Suprapubic skin (tissue), 4 donors: ENCODE measurements at regions not wholly inside any gene's neighbourhood (a gene's known extent, or its start where the extent isn't known, plus 50 kb on each side); places are given as distances from the start of the nearest gene placed in this dataset.

Experiments
- DNase-seq, 2 donors: peaks; one replicate each; pipeline ENCODE4 v3.0.0-alpha.2; 2019; ENCODE audit warnings: low spot score in 2 of 2
- H3K27ac ChIP-seq: fragments of 200-600 bp; sonication (generic); one replicate; pipeline ENCODE4 v1.5.1; 2019
- H3K27me3 ChIP-seq: fragments of 200-600 bp; sonication (generic); one replicate; pipeline ENCODE4 v1.5.1; 2019
- H3K36me3 ChIP-seq: fragments of 200-600 bp; sonication (generic); one replicate; pipeline ENCODE4 v1.5.1; 2019
- H3K4me1 ChIP-seq: fragments of 200-600 bp; sonication (generic); one replicate; pipeline ENCODE4 v1.5.1; 2019
- H3K4me3 ChIP-seq: fragments of 200-600 bp; sonication (generic); one replicate; pipeline ENCODE4 v1.5.1; 2019; ENCODE audit warnings: mild to moderate bottlenecking
- H3K9me3 ChIP-seq: fragments of 200-600 bp; sonication (generic); one replicate; pipeline ENCODE4 v1.5.1; 2019
- CTCF ChIP-seq, 2 donors: fragments of 200-600 bp in 1 of 2; fragments of 450-650 bp in 1 of 2; sonication (generic) in 1 of 2; IDR thresholded peaks; one replicate each; pipeline ENCODE4 v1.5.1; 2016 to 2019; ENCODE audit warnings: antibody characterized with exemption in 2 of 2, mild to moderate bottlenecking in 1 of 2, moderate library complexity in 1 of 2
- EP300 ChIP-seq: sonication (generic); formaldehyde crosslinking; IDR thresholded peaks from one replicate; pipeline ENCODE4 v1.6.1; 2017; ENCODE audit warnings: antibody characterized with exemption
- POLR2A ChIP-seq, 2 donors: fragments of 450-650 bp; IDR thresholded peaks; one replicate each; pipeline ENCODE4 v1.6.1; 2017; ENCODE audit warnings: antibody characterized with exemption in 2 of 2, mild to moderate bottlenecking in 2 of 2, moderate library complexity in 2 of 2
- POLR2AphosphoS5 ChIP-seq, 3 donors: sonication (generic); formaldehyde crosslinking; IDR thresholded peaks; one replicate each; pipeline ENCODE4 v1.6.1; 2017; ENCODE audit warnings: antibody characterized with exemption in 3 of 3
- WGBS: methylation state at CpG from one replicate; pipeline ENCODE4 v1.1.5; 2018; 5-methylcytosine and 5-hydroxymethylcytosine counted together

- DNase-seq, result no peak
- Histone ChIP-seq H3K9me3 (no peaks in the 10 kb centered on the region), H3K27me3 (no peaks in the 10 kb centered on the region), H3K27ac (peak overlapping the region; percentile 16), H3K4me3 (no peak overlapping the region), H3K36me3 (no peaks in the 10 kb centered on the region), H3K4me1 (peaks cover 26% of the 10 kb centered on the region)
- TF ChIP-seq CTCF (IDR thresholded peaks at IDR 0.05), result no peak
- 60% methylated on average over 11 of the region's 11 CpGs for WGBS
Observed at GRCh38 chr5:67620424-67621397, 424.1 kb upstream of the CD180 start.

- no peaks in the 10 kb centered on the region for H3K36me3 ChIP-seq
- TF ChIP-seq EP300 (no peak), POLR2AphosphoS5 (IDR thresholded peaks at IDR 0.05) (no peak), POLR2A (IDR thresholded peaks at IDR 0.05) (no peak), CTCF (IDR thresholded peaks at IDR 0.05) (no peak)
- DNase-seq, result no peak
- peaks cover 26% of the 10 kb centered on the region for H3K4me1 ChIP-seq
- H3K27ac ChIP-seq, result no peak overlapping the region
- H3K27me3 ChIP-seq, result no peaks in the 10 kb centered on the region
- WGBS, result 88% methylated on average over 4 of the region's 4 CpGs
- no peak overlapping the region for H3K4me3 ChIP-seq
- no peaks in the 10 kb centered on the region for H3K9me3 ChIP-seq
Observed at GRCh38 chr5:67619636-67620035, 423.0 kb upstream of the CD180 start.

GRCh38 chr5:67619235-67619634 lies 422.6 kb upstream of the CD180 start:
- H3K27ac ChIP-seq, result no peak overlapping the region
- peaks cover 26% of the 10 kb centered on the region for H3K4me1 ChIP-seq
- no peak overlapping the region for H3K4me3 ChIP-seq
- no peaks in the 10 kb centered on the region for H3K36me3 ChIP-seq
- no peak for DNase-seq
- no peaks in the 10 kb centered on the region for H3K27me3 ChIP-seq
- H3K9me3 ChIP-seq, result no peaks in the 10 kb centered on the region
- TF ChIP-seq EP300 (no peak), POLR2A (IDR thresholded peaks at IDR 0.05) (no peak)

GRCh38 chr5:67617051-67617450 lies 420.5 kb upstream of the CD180 start:
- H3K27me3 ChIP-seq, result no peaks in the 10 kb centered on the region
- no peak overlapping the region for H3K27ac ChIP-seq
- no peak overlapping the region for H3K4me3 ChIP-seq
- peaks cover 25% of the 10 kb centered on the region for H3K4me1 ChIP-seq
- no peak for DNase-seq
- H3K36me3 ChIP-seq, result no peaks in the 10 kb centered on the region
- TF ChIP-seq POLR2AphosphoS5 (IDR thresholded peaks at IDR 0.05) (no peak), POLR2A (IDR thresholded peaks at IDR 0.05) (no peak), EP300 (no peak), CTCF (IDR thresholded peaks at IDR 0.05) (no peak)
- no peaks in the 10 kb centered on the region for H3K9me3 ChIP-seq
- 48% methylated on average over 3 of the region's 3 CpGs for WGBS

- Histone ChIP-seq H3K36me3 (no peaks in the 10 kb centered on the region), H3K4me1 (no peaks in the 10 kb centered on the region), H3K9me3 (no peaks in the 10 kb centered on the region), H3K27me3 (no peaks in the 10 kb centered on the region), H3K27ac (no peak overlapping the region), H3K4me3 (no peak overlapping the region)
- 87% methylated on average over 4 of the region's 4 CpGs for WGBS
- no peak for DNase-seq
- TF ChIP-seq CTCF (IDR thresholded peaks at IDR 0.05) (no peak), POLR2AphosphoS5 (IDR thresholded peaks at IDR 0.05) (no peak), EP300 (no peak), POLR2A (IDR thresholded peaks at IDR 0.05) (no peak)
Observed at GRCh38 chr5:67612961-67613360, 416.4 kb upstream of the CD180 start.
